ENCODE measurements at regions not wholly inside any gene's neighbourhood (a gene's known extent, or its start where the extent isn't known, plus 50 kb on each side); places are given as distances from the start of the nearest gene placed in this dataset.

DNA sequence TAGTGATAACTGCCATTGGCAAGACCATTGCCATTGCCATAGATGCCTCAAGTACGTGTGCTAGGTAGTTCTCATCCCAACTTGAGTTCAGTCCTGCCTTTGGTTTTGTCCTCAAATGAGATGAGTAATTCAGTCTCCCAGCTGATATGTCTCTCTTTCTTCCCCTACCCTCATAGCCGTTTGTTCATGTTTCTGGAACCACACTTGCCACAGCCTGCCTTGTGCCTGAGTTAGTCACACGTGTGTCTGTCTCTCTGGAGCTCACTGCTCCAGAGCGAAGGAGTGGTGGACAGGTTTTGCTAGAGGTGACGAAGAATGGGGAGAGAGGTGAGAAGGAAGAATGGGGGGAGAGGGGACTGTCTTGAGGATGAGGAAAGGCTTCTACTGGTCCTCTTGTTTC lies 88.0 kb upstream of the IGF1R start:
- no peaks in the 10 kb centered on the region for H3K9me3 Mint-ChIP-seq
- no peak overlapping the region for H3K27ac Mint-ChIP-seq
- no peaks in the 10 kb centered on the region for H3K4me1 Mint-ChIP-seq
- peaks cover 3% of the 10 kb centered on the region for H3K27me3 Mint-ChIP-seq
- no peaks in the 10 kb centered on the region for H3K36me3 Mint-ChIP-seq
- H3K4me3 Mint-ChIP-seq, result no peak overlapping the region

- no peaks in the 10 kb centered on the region for H3K9me3 Mint-ChIP-seq
- H3K4me3 Mint-ChIP-seq, result no peak overlapping the region
- peaks cover 4% of the 10 kb centered on the region for H3K27me3 Mint-ChIP-seq
- no peaks in the 10 kb centered on the region for H3K4me1 Mint-ChIP-seq
- H3K27ac Mint-ChIP-seq, result no peak overlapping the region
- H3K36me3 Mint-ChIP-seq, result no peaks in the 10 kb centered on the region
Observed at GRCh38 chr15:98561169-98561941, 87.0 kb upstream of the IGF1R start.

GRCh38 chr15:98562331-98562937 lies 85.9 kb upstream of the IGF1R start:
- no peak overlapping the region for H3K4me3 Mint-ChIP-seq
- no peaks in the 10 kb centered on the region for H3K9me3 Mint-ChIP-seq
- peaks cover 4% of the 10 kb centered on the region for H3K27me3 Mint-ChIP-seq
- no peaks in the 10 kb centered on the region for H3K4me1 Mint-ChIP-seq
- H3K36me3 Mint-ChIP-seq, result no peaks in the 10 kb centered on the region
- H3K27ac Mint-ChIP-seq, result no peak overlapping the region

DNA sequence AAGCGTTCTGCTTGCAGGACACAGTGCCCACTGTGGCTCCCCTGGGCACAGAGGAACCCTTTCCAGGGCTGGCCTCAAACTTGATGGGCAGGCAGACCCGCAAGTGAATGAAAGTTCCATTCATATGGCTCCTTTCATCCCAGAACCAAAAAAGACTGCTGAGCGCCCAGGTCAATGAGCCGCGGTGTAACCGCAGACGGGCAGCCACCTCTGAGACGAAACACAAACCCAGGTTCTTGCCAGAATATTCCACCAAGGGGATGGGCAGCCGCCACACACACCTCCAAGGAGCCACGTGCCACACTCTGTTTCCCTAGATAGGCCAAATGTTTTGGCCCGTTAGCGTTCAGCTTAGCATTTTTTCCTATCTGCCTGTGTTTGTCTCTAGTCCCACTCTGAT lies 82.8 kb upstream of the IGF1R start:
- Mint-ChIP-seq H3K4me3 (no peak overlapping the region), H3K27ac (no peak overlapping the region), H3K9me3 (no peaks in the 10 kb centered on the region), H3K36me3 (no peaks in the 10 kb centered on the region), H3K27me3 (peaks cover 4% of the 10 kb centered on the region), H3K4me1 (peaks cover 0 to 2% (median 0%) of the 10 kb centered on the region in 3 donors)

- no peak overlapping the region for H3K27ac Mint-ChIP-seq
- H3K27me3 Mint-ChIP-seq, result peaks cover 2% of the 10 kb centered on the region
- no peaks in the 10 kb centered on the region for H3K36me3 Mint-ChIP-seq
- no peaks in the 10 kb centered on the region for H3K9me3 Mint-ChIP-seq
- H3K4me3 Mint-ChIP-seq, result no peak overlapping the region
- H3K4me1 Mint-ChIP-seq, result peaks cover 0 to 2% (median 0%) of the 10 kb centered on the region in 3 donors
Observed at GRCh38 chr15:98567951-98568350, 80.4 kb upstream of the IGF1R start.

DNA sequence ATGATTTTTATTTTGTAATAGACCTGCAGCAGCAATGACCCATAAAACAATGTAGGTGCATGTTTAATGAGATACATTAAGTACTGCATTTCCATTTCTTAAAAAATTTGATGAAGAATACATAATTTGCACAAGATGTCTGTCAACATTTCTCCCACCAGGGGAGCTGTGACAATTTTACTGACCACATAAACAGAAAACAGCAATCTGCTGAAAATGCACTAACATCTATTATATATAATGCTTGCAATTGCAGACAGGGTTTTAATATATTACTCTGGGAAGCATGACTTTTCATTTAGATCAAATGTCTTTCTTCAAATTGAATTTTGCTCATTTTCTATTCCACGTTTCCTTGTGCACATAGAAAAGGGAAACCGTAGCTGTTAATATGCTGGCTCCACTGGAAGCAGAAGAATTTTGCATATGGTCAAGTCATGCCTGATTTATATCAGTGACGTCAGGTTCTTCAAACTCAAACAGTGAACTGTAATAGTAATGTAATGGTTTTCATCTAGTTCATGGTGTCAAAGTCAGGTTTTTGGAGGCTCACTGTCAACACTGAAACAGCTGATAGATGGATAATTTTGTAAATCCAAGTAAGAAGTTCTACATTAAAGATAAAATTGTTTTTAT lies 79.8 kb upstream of the IGF1R start:
- H3K4me3 Mint-ChIP-seq, result no peak overlapping the region
- H3K4me1 Mint-ChIP-seq, result peaks cover 0 to 2% (median 0%) of the 10 kb centered on the region in 3 donors
- no peaks in the 10 kb centered on the region for H3K9me3 Mint-ChIP-seq
- H3K27ac Mint-ChIP-seq, result no peak overlapping the region
- no peaks in the 10 kb centered on the region for H3K36me3 Mint-ChIP-seq
- peaks cover 2% of the 10 kb centered on the region for H3K27me3 Mint-ChIP-seq

GRCh38 chr15:98570119-98570518 lies 78.2 kb upstream of the IGF1R start:
- no peak overlapping the region for H3K4me3 Mint-ChIP-seq
- no peaks in the 10 kb centered on the region for H3K9me3 Mint-ChIP-seq

GRCh38 chr15:98580572-98580971 lies 67.8 kb upstream of the IGF1R start:
- H3K27ac Mint-ChIP-seq, result no peak overlapping the region
- peaks cover 9% of the 10 kb centered on the region for H3K27me3 Mint-ChIP-seq
- H3K9me3 Mint-ChIP-seq, result peaks cover 0 to 4% (median 0%) of the 10 kb centered on the region in 3 donors
- no peaks in the 10 kb centered on the region for H3K4me1 Mint-ChIP-seq
- no peaks in the 10 kb centered on the region for H3K36me3 Mint-ChIP-seq
- no peak overlapping the region for H3K4me3 Mint-ChIP-seq

More at GRCh38 chr15:98570119-98570518, 78.2 kb upstream of the IGF1R start:
- Mint-ChIP-seq H3K36me3 (no peaks in the 10 kb centered on the region), H3K4me1 (peaks cover 0 to 2% (median 0%) of the 10 kb centered on the region in 3 donors), H3K27ac (no peak overlapping the region), H3K27me3 (peaks cover 2% of the 10 kb centered on the region)

DNA sequence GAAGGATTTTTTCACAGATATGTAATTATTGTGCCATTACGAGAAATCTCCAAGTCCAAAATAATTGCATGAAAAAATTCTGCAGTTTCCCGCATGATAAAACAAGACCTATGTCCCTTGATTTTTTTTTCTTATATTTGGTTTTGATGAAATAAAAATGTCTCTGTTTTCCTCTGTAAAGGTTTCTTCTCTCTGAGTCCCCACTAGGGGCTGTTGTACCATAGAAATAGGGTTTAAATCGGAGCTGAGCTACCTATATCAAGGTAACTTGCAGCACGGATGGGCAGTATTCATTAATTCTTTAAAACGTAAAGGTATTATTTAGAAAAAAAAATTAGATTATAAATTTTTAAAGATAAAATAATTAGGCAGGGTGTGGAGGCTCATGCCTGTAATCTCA lies 66.6 kb upstream of the IGF1R start:
- Mint-ChIP-seq H3K4me1 (no peaks in the 10 kb centered on the region), H3K9me3 (peaks cover 0 to 4% (median 0%) of the 10 kb centered on the region in 3 donors), H3K36me3 (no peaks in the 10 kb centered on the region), H3K27me3 (peaks cover 13% of the 10 kb centered on the region), H3K27ac (no peak overlapping the region), H3K4me3 (no peak overlapping the region)

DNA sequence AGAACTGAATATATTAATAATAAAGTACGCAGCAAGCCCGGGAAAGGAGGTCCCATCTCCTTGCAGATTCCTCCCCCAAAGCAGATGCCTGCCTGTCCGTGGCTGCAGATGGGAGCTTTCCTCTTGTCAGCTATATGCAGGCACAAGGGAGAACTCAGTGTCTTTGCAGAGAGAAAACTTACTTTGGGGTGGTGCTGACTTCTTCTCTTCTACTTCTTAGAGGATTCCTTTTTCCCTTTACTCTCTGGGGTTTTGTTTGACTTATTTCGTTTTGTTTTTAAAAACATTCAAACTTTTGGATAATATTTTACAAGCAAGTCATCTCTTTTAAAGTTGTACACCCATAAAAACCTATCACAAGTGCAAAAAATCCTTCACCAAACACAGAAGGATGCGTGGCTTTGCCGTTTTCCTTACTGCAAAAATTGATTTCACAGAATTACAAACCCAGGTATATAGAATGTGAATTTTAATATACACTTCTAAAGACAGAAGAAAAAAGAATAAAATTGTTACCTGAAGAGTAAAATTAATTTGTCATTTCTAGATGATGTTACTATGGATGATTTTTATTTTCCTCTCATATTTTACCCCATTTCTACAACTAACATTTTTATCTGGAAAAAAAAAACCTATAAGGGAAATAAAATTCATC lies 65.3 kb upstream of the IGF1R start:
- Mint-ChIP-seq H3K4me3 (no peak overlapping the region), H3K27ac (no peak overlapping the region), H3K36me3 (no peaks in the 10 kb centered on the region), H3K27me3 (peaks cover 13% of the 10 kb centered on the region), H3K9me3 (peaks cover 0 to 4% (median 0%) of the 10 kb centered on the region in 3 donors), H3K4me1 (no peaks in the 10 kb centered on the region)

- H3K4me3 Mint-ChIP-seq, result no peak overlapping the region
- peaks cover 0 to 4% (median 0%) of the 10 kb centered on the region in 3 donors for H3K9me3 Mint-ChIP-seq
- peaks cover 15% of the 10 kb centered on the region for H3K27me3 Mint-ChIP-seq
- no peaks in the 10 kb centered on the region for H3K4me1 Mint-ChIP-seq
- H3K27ac Mint-ChIP-seq, result no peak overlapping the region
- no peaks in the 10 kb centered on the region for H3K36me3 Mint-ChIP-seq
Observed at GRCh38 chr15:98583771-98584430, 64.4 kb upstream of the IGF1R start.

GRCh38 chr15:98586066-98586465 lies 62.3 kb upstream of the IGF1R start:
- H3K4me3 Mint-ChIP-seq, result no peak overlapping the region
- H3K4me1 Mint-ChIP-seq, result no peaks in the 10 kb centered on the region
- H3K27ac Mint-ChIP-seq, result no peak overlapping the region
- peaks cover 0 to 2% (median 0%) of the 10 kb centered on the region in 3 donors for H3K9me3 Mint-ChIP-seq
- no peaks in the 10 kb centered on the region for H3K36me3 Mint-ChIP-seq
- H3K27me3 Mint-ChIP-seq, result peaks cover 15% of the 10 kb centered on the region

DNA sequence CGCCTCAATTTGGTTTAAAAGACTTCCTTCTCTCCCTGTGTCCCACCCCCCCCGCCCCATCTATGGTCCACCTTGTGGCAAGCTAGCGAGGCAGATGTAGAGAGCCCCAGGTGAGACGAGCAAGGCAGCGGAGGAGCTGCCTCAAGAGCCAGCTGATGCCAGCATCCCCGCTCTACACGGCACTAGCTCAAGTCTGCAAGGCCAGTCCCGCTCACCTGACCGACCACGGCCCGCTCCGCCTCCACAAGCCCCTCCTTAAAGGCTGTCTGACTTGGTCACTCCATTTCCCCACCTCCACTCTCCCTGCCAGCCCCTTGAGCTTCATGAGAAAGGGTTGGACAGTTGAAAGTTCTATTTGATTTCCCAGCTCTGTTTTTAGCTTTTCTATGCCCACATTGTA lies 56.2 kb upstream of the IGF1R start:
- Mint-ChIP-seq H3K4me3 (no peak overlapping the region), H3K4me1 (no peaks in the 10 kb centered on the region)

GRCh38 chr15:98596131-98596530 lies 52.2 kb upstream of the IGF1R start:
- Mint-ChIP-seq H3K27me3 (peaks cover 11% of the 10 kb centered on the region), H3K36me3 (no peaks in the 10 kb centered on the region), H3K4me1 (peaks cover 7 to 11% (median 11%) of the 10 kb centered on the region in 3 donors), H3K9me3 (peaks cover 0 to 1% (median 0%) of the 10 kb centered on the region in 3 donors), H3K4me3 (no peak overlapping the region), H3K27ac (no peak overlapping the region)

More for the DNA sequence above, 56.2 kb upstream of the IGF1R start:
- Mint-ChIP-seq H3K27ac (no peak overlapping the region), H3K27me3 (peaks cover 15% of the 10 kb centered on the region), H3K9me3 (no peaks in the 10 kb centered on the region), H3K36me3 (no peaks in the 10 kb centered on the region)
